ENCODE measurements at regions not wholly inside any gene's neighbourhood (a gene's known extent, or its start where the extent isn't known, plus 50 kb on each side); places are given as distances from the start of the nearest gene placed in this dataset.
A peak's percentile ranks its signal among the peaks of the same experiment; 100 is the strongest.

DNA sequence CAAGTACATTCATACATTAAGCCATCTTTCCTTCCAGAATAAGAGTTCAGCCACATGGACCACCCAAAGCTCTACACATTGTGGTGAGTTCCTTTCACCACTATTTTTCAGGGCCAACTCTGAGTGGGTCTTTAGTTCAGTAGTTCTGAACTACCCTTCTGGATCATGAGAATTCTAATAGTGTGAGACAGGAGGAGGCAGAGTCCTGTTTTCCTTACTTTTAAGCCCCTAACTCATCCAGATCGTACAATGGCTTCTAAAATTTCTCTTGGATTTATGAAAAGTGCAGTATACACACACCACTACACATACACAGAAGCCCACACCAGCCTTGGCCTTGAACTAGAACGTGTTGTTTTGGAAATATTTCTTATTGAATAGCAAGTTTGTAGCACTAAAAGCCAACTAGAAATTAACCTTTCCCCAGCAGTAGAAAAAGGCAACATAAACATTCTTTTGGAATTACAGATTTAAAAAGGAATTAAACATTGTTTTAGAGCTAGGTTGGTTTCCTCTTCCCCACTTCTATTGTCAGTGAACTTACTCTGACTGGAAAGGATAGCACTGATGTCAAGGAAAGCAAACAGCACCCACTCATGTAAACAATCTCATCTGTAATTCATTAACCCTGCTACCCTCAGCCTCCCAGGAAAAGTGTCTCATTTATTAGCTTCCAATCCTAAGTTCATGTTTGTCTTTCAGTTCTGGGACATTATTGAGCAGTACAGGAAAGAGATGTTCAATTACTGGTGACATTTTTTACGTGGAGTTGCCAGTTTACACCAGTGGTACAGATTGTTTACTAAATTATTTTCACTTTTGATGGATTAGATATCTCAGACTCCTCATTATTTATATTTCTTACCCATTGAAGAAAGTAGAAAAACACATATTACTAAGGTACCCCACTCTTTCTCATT, 95.7 kb upstream of the AGTR1 start:
- no peak for DNase-seq

DNA sequence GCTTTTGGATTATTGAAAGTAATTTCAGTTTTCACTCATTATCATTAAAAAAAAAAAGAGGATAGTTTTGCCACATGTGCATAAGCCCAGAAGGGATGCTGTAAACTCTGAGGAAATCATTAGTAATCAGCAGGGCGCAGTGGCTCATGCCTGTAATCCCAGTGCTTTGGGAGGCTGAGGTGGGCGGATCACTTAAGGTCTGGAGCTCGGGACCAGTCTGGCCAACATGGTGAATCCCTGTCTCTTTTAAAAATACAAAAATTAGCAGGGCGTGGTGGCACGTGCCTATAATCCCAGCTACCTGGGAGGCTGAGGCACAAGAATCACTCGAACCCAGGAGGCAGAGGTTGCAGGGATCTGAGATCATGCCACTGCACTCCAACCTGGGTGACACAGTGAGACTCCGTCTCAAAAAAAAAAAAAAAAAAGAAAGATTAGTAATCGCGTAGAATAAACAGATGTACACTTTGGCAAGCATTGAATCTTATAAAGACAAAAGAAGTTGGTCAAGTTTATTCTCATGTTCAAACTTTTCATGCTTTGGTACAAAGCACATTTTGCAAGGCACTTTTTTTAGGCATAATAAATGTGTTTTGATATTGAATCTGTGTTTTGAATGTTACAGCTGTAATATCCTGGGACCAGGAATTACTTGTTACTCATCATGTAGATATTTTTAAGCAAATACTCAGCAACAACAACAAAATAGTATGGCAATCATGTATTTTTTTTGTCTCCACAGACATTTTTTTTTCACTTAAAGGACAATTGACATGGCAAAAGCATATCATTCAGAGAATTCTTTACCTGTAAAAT, 93.2 kb upstream of the AGTR1 start:
- DNase-seq = no peak

DNA sequence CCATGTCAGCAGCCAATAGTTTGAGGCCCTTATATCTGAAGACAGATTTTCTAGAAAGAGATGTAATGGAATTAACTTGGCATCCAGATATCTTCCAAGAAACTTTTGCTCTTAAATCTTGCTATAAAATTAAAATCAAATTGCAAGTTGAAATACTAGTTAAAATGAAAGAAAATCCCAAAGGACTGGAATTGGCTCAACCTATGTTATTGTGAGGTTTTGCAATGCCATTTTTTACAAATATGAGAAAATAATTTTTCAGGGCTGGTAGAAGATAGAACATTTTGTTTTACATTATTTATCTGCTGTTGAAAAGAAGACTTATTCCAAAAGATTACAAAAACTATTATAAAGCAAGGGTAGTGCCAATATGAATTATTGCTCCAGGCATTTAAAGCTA, 92.2 kb upstream of the AGTR1 start:
- DNase-seq = no peak

DNA sequence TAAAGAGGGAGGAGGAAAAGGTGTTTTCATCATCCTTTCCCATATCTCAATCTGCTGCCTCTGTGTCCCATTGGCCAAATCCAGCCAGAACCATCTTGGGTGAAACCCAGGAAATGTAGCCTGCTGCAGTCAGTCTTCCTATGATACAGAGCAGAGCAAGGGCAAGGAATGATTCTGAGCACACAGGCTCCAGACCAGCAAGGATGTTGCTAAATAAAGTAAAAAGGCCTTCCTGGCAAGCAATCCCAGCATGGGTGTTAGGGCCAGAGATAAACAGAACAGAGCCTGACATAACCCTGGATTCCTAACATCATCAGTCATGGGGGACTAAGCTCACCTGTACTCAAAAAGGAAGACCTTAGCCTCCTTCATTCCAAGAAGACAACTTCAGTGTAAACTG, 90.7 kb upstream of the AGTR1 start:
- no peak for DNase-seq

DNA sequence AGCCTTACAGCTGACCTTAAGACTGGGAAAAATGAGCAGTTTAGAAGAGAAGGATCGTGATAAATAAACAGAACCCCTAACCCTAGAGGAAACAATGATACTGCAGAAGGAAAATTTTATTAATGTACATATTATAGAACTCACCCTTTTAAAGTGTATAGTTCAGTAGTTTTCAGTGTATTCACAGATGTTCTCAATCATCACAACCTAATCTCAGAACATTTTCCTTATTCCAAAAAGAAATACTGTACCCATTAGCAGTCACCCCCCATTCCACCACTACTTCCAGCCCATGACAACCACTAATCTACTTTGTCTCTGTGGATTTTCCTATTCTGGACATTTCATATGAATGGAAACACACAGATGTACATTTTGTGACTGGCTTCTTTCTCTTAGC, 90.2 kb upstream of the AGTR1 start:
- no peak for DNase-seq

DNA sequence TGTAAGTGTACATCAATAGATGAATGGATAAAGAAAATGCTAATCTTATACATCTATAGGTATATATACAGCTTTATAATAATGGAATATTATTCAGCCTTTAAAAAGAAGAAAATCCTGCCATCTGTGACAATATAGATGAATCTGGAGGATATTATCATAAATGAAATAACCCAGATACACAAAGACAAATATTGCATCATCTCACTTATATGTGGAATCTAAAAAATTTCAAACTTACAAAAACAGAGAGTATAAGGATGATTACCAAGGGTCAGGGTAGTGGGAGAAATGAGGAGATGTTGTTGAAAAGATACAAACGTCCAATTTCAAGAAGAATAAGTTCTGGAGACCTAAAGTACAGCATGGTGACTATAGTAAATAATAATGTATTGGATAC, 85.4 kb upstream of the AGTR1 start:
- DNase-seq = no peak

DNA sequence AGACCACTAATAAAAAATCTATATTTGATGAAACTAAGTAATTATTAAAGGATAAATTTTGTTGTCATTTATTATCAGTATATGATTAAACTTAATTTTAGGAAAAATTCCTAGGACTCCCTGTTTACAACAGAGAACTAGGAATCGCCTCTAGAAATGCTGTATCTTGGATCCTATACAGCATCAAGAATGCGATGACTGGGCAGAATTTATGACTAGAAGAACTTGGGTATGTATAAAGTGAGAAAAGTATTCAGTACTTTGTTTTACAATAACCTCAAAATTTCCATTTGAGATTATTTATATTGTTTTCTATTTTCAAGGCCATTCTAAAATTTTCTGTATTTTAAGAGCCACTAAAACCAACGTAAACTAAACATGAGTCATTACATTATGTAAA, 82.3 kb upstream of the AGTR1 start:
- no peak for DNase-seq

DNA sequence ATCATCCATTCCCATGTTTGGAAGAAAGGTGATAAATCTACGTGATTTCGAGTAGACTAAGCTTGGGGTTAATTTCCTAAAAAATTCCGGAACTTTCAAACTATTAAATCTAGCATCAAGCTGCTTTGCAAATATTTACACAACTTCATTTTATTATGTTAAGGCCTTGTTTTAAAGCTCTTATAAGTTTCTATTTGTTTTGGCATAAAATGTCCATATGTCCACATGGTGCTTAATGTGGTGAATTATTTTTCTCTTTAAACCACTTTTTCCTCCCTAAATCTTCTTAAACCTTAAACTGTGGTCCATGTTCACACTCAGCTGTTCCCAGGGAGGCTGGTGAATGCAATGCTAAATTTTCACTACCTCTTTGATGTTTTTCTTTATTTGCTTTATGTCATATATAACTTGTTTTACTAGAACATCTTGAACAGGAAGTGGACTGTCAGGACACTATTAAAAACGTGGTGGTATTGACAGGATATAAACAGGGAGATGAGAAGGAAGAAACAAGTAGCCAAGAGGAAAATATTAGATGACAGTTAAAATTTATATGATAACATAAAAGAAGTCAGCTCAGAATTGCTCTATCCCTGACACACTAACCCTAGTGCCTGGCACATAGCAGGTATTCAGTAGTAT, 72.5 kb upstream of the AGTR1 start:
- DNase-seq = no peak

DNA sequence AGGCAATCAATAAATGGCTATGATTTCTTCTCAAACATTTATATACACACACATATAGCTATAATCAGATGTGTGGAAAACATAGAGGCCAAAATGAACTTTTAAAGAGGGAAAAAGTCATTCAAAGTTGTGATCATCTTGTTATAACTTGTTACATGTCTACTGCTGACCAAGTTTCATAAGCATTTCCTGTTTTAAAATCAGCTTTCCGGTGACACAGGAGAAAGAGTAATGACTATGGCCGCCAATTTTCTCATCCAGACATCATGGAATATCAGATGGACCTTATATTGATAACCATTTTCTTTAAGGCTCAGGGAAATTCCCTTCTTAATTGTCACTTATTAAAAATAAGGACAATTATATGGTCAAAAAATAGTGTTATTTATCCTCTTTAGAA, 71.7 kb upstream of the AGTR1 start:
- no peak for DNase-seq

DNA sequence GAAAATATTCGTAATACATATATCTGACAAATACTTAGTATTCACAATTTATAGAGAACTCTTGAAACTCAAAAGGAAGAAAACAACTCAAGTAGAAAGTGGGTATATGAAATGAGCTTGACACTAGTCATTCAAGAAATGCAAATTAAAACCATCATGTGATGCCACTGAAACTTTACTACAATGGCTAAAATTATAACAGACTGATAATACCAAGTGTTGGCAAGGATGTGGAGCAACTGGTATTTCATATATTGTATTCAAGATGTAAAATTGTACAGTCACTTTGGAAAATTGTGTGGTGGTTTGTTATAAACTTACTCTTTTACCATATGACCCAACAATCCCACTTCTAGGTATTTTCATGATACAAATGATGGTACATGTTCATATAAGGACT, 68.7 kb upstream of the AGTR1 start:
- no peak for DNase-seq

DNA sequence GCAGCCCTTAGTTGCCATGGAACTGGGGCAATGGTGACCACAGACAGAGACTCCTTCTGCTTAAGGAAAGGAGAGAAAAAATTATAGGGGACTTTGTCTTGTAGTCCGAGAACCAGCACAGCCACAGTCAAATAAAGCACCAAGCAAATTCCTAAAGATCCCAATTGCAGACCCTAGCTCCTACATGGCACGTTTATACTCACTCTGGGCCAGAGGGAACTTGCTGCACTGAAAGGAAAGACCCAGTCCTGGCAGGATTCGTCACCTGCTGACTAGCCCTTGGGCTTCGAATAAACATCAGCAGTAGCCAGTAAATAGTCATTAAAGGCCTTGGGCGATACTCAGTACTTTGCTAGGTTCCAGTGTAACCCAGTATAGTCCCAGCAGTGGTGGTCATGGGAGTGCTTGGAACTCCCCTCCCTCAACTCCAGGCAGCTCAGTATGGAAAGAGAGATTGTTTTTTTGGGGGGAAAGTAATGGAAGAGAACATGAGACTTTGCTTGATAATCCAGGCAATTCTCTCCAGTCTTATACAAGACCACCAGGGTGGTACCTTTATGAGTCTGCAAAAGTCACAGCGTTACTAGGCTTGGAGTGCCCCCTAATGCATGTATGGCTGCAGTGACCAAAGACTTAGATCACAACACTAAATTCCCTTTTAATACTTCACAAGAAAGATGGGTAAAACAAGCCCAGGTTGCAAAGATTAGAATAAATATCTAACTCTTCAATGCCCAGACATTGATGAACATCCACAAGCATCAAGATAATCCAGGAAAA, 66.4 kb upstream of the AGTR1 start:
- DNase-seq = no peak

DNA sequence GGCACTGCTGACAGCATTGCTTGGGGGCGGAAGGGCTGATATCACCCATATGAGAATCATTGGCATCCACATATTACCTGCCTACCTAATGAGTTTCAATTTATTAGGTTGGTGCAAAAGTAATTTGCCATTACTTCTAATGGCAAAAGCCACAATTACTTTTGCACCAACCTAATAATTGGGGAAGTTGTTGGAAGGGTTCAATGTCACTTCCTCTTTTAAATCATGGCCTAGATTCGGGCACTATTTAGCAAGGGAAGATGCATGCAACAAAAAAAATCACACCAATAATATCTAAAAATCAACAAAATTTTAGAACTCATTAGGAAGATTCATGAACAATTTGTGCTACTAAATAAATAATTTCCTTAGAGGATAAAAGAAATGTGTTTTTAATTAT, 56.0 kb upstream of the AGTR1 start:
- DNase-seq = no peak

DNA sequence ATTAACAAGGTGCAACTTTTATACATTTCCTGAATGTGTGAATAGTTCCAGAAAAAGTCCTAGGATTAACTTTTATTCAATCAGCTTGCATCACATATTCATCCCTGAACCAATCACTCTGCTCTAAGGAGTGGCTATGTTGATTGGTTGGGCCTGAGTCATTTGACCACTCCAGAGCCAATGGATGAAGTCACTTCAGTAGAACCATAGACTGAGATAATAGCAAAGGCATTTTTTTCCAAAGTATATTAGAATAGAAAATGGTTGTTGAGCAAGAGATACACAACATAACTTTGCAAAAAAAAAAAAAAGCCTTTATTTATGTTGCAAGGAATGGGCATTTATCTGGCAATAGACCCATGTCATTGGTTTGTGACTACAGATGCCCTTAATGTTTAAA, 55.5 kb upstream of the AGTR1 start:
- DNase-seq = no peak

DNA sequence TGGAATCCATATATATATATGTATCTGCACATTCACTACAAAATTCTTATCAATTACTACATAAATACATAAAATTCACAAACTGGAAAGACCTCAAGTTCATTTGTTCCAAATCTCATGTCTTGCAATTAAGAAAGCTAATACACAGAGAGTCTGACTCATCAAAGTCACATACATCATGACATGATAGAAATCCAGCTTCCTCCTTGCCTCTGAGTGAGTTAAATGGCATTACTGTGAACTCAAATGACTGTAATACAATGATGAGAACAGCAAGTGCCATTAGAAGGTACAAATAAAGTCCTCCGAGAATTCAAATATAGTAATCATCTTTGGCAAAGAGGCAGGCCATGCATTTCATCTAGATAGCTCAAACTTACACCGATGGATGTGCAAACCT, 55.1 kb upstream of the AGTR1 start:
- DNase-seq = no peak

DNA sequence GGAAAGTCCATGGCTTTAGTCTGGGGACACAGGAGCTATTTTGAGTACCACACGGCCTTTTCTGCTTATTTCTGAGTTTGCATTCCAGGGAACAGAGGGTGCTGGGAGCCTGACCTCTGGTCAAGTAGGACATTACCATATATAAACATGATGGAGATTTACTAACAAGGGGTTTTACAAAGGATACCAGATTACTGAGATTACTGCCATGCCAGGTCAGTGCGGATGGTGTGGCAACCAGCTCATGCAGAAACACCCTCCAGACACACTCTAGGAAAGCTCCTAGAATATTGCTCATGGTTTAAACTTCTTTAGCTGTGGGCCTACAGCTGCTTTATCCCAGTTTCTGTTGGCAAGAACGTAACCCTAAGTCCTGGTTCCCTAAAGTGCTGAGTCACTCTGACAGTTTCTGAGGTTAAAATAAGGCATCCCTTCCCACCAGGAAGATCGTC, 54.3 kb upstream of the AGTR1 start:
- peak; percentile 12 for DNase-seq

DNA sequence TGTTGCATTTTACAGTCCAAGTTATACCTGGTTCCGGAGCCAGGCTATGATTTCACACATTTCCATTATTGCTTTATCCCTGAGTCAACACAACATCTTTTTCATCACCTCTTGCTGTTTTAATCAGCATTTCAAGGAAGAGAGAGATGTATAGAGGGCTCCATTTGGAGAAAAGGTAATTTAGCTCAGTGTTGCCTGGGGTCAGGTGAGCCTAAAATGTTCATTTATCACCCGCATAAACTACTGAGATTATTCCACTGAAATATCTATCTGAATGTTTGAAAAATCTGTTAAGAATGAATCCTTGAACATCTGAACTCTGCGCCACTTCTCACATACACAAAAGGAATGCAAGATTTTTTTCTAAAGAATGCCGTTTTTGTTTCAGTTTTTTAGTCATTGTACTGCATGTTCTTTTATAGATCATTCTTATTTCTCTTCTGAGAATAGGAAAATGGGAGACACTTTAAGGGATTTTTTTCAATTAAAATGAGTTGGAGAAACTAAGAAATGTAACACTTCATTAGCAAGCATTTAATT, 51.5 kb upstream of the AGTR1 start:
- DNase-seq = no peak

Measured in T1000 (cell line).